ENCODE measurements at regions not wholly inside any gene's neighbourhood (a gene's known extent, or its start where the extent isn't known, plus 50 kb on each side); places are given as distances from the start of the nearest gene placed in this dataset.

- no peaks in the 10 kb centered on the region for H3K4me1 ChIP-seq (ENCODE audit: control insufficient read depth, insufficient read depth, low read length)
- DNase-seq, result no peak
- 100% methylated on average over 1 of the region's 3 CpGs for WGBS (ENCODE audit: insufficient coverage)
- no peak overlapping the region for H3K27ac ChIP-seq (ENCODE audit: low read length)
- H3K36me3 ChIP-seq (ENCODE audit: control insufficient read depth, insufficient read depth, low read length), result no peaks in the 10 kb centered on the region
- H3K4me3 ChIP-seq (ENCODE audit: low read length), result no peak overlapping the region
- H3K9me3 ChIP-seq (replicated peaks; ENCODE audit: control insufficient read depth, low read depth, low read length), result no peaks in the 10 kb centered on the region
- H3K27me3 ChIP-seq (ENCODE audit: control insufficient read depth, insufficient read depth, low read length), result no peaks in the 10 kb centered on the region
Observed at GRCh38 chr12:27382924-27383323, 50.3 kb downstream of the BMAL2 start.

DNA sequence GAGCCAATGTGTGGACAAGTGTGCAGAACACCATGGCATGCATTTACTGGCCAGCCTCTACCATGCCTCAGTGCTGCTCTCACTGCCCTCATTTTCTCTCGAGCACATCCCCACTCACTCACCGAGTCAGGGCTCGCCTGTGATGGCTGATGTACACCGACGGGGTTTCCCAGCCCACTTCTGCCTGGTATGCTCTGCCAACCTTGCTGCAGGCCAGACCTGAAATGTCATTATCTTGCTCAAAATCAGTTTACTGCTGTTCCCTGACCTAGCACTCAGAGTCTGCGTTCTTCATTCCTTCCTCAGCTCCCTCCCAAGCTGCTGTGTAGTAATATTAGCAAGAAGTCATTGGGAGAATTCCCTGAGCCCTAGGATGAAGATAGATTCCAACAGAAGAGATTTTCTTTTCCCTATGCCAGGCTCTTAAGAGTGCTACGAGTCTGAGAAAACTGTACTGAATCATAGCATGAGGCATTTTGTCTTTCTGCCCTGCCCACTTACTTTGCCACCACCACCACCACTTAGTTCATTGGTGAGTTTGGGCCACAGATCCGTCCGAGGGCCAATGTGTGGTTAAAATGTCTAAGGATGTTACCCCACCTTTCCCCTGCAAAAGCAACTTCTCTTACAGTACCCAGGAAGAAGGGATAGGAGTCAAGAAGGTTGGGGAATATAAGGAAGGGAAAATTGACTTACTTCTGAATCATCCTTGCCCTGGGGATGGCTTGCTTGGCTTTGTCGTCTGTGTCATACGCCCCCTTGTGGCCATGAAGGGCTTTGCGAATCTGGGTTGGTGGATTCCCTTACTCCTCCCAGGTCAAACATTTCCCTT, 51.0 kb downstream of the BMAL2 start:
- Histone ChIP-seq H3K9me3 (replicated peaks; ENCODE audit: control insufficient read depth, low read depth, low read length) (no peaks in the 10 kb centered on the region), H3K36me3 (ENCODE audit: control insufficient read depth, insufficient read depth, low read length) (no peaks in the 10 kb centered on the region), H3K27ac (ENCODE audit: low read length) (no peak overlapping the region), H3K4me1 (ENCODE audit: control insufficient read depth, insufficient read depth, low read length) (no peaks in the 10 kb centered on the region), H3K4me3 (ENCODE audit: low read length) (no peak overlapping the region), H3K27me3 (ENCODE audit: control insufficient read depth, insufficient read depth, low read length) (no peaks in the 10 kb centered on the region)
- 96% methylated on average over 5 of the region's 12 CpGs for WGBS (ENCODE audit: insufficient coverage)
- peak; percentile 41 for DNase-seq

- H3K27ac ChIP-seq (ENCODE audit: low read length), result no peak overlapping the region
- no peaks in the 10 kb centered on the region for H3K9me3 ChIP-seq (replicated peaks; ENCODE audit: control insufficient read depth, low read depth, low read length)
- no peak for DNase-seq
- WGBS (ENCODE audit: insufficient coverage), result no CpG with 5 or more reads among the region's 1 CpG
- no peaks in the 10 kb centered on the region for H3K27me3 ChIP-seq (ENCODE audit: control insufficient read depth, insufficient read depth, low read length)
- no peaks in the 10 kb centered on the region for H3K36me3 ChIP-seq (ENCODE audit: control insufficient read depth, insufficient read depth, low read length)
- H3K4me3 ChIP-seq (ENCODE audit: low read length), result no peak overlapping the region
- no peaks in the 10 kb centered on the region for H3K4me1 ChIP-seq (ENCODE audit: control insufficient read depth, insufficient read depth, low read length)
Observed at GRCh38 chr12:27384261-27384590, 51.6 kb downstream of the BMAL2 start.

DNA sequence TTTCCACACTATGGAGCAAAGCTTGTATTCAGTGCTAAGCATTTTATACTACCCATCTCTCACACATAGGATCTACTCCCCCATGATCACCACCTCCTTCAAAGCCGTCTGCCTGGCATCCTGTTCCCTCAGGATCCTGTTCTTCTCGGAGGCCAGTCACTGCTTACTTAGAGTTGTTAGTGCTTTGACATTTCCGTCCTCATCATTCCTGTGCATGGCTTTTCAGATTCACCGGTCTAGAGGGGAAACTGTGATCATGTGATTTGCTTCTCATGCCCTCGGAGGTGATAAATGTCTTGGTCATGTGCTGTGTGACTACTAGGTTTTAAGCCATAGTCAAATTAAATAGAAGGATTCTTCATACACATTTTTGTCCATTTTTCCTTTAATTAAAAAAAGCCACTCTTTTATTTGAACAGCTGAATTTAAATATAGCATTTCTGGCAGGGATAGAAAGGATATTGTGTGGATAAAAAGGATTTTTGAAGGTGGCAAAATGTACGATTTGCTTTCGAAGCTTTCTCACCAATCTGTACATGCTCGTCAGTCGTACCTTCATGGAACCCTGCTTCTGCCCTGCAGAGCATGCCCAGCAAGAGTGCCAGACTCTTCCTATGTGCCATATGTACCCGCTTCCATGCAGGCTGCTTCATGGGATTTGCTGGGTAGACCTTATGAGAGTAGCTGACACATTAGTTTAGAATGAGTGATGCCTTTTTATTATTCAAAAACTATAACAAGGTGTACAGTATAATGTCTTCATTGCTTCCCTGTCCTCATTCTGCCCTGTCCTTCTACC, 53.3 kb downstream of the BMAL2 start:
- H3K36me3 ChIP-seq (ENCODE audit: control insufficient read depth, insufficient read depth, low read length), result no peaks in the 10 kb centered on the region
- H3K4me1 ChIP-seq (ENCODE audit: control insufficient read depth, insufficient read depth, low read length), result no peaks in the 10 kb centered on the region
- no peak overlapping the region for H3K27ac ChIP-seq (ENCODE audit: low read length)
- no peaks in the 10 kb centered on the region for H3K27me3 ChIP-seq (ENCODE audit: control insufficient read depth, insufficient read depth, low read length)
- H3K4me3 ChIP-seq (ENCODE audit: low read length), result no peak overlapping the region
- H3K9me3 ChIP-seq (replicated peaks; ENCODE audit: control insufficient read depth, low read depth, low read length), result no peaks in the 10 kb centered on the region
- no peak for DNase-seq
- WGBS (ENCODE audit: insufficient coverage), result 79% methylated on average over 6 of the region's 10 CpGs

GRCh38 chr12:27387473-27387872, 54.8 kb downstream of the BMAL2 start:
- H3K4me1 ChIP-seq (ENCODE audit: control insufficient read depth, insufficient read depth, low read length), result no peaks in the 10 kb centered on the region
- DNase-seq, result no peak
- no CpG with 5 or more reads among the region's 1 CpG for WGBS (ENCODE audit: insufficient coverage)
- H3K9me3 ChIP-seq (replicated peaks; ENCODE audit: control insufficient read depth, low read depth, low read length), result no peaks in the 10 kb centered on the region
- H3K36me3 ChIP-seq (ENCODE audit: control insufficient read depth, insufficient read depth, low read length), result no peaks in the 10 kb centered on the region
- no peak overlapping the region for H3K4me3 ChIP-seq (ENCODE audit: low read length)
- no peak overlapping the region for H3K27ac ChIP-seq (ENCODE audit: low read length)
- no peaks in the 10 kb centered on the region for H3K27me3 ChIP-seq (ENCODE audit: control insufficient read depth, insufficient read depth, low read length)

DNA sequence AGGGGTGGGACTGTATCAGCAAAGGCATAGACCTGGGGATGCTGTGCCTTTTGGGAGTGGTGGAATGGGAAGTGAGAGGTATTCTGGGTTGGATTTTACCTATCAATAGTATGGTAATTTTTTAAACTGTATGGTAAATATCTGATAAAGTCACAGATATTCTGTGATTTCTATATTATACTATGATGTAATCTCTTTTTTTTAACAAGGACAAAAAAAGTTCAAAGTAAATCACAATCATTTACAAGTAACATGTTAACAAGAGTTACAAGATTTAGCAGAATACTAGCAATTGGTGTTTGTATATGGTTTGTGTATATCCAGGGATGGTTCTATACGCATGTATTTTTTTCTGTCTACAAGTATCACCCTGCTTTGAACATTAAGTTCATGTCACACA, 56.0 kb downstream of the BMAL2 start:
- Histone ChIP-seq H3K27ac (ENCODE audit: low read length) (no peak overlapping the region), H3K27me3 (ENCODE audit: control insufficient read depth, insufficient read depth, low read length) (no peaks in the 10 kb centered on the region), H3K36me3 (ENCODE audit: control insufficient read depth, insufficient read depth, low read length) (no peaks in the 10 kb centered on the region), H3K9me3 (replicated peaks; ENCODE audit: control insufficient read depth, low read depth, low read length) (no peaks in the 10 kb centered on the region), H3K4me3 (ENCODE audit: low read length) (no peak overlapping the region), H3K4me1 (ENCODE audit: control insufficient read depth, insufficient read depth, low read length) (no peaks in the 10 kb centered on the region)
- DNase-seq, result no peak
- WGBS (ENCODE audit: insufficient coverage), result no CpG with 5 or more reads among the region's 1 CpG

GRCh38 chr12:27394676-27395075, 51.9 kb upstream of the SMCO2 start:
- Histone ChIP-seq H3K9me3 (replicated peaks; ENCODE audit: control insufficient read depth, low read depth, low read length) (no peaks in the 10 kb centered on the region), H3K4me1 (ENCODE audit: control insufficient read depth, insufficient read depth, low read length) (no peaks in the 10 kb centered on the region), H3K27ac (ENCODE audit: low read length) (no peak overlapping the region), H3K4me3 (ENCODE audit: low read length) (no peak overlapping the region), H3K27me3 (ENCODE audit: control insufficient read depth, insufficient read depth, low read length) (no peaks in the 10 kb centered on the region), H3K36me3 (ENCODE audit: control insufficient read depth, insufficient read depth, low read length) (no peaks in the 10 kb centered on the region)
- 100% methylated on average over 2 of the region's 2 CpGs for WGBS (ENCODE audit: insufficient coverage)
- DNase-seq, result no peak

- Histone ChIP-seq H3K27me3 (ENCODE audit: control insufficient read depth, insufficient read depth, low read length) (no peaks in the 10 kb centered on the region), H3K27ac (ENCODE audit: low read length) (no peak overlapping the region), H3K36me3 (ENCODE audit: control insufficient read depth, insufficient read depth, low read length) (no peaks in the 10 kb centered on the region), H3K9me3 (replicated peaks; ENCODE audit: control insufficient read depth, low read depth, low read length) (no peaks in the 10 kb centered on the region), H3K4me1 (ENCODE audit: control insufficient read depth, insufficient read depth, low read length) (no peaks in the 10 kb centered on the region), H3K4me3 (ENCODE audit: low read length) (no peak overlapping the region)
- 92% methylated on average over 4 of the region's 6 CpGs for WGBS (ENCODE audit: insufficient coverage)
- DNase-seq, result no peak
Observed at GRCh38 chr12:27396216-27396815, 50.2 kb upstream of the SMCO2 start.

Data from muscle of leg (tissue), 3 donors.